MM.1S (cell line): ENCODE measurements at regions not wholly inside any gene's neighbourhood (a gene's known extent, or its start where the extent isn't known, plus 50 kb on each side); places are given as distances from the start of the nearest gene placed in this dataset.

ENCODE experiments used
- CTCF ChIP-seq: fragments of 300-600 bp; sonication (generic); IDR thresholded peaks from 2 replicates; pipeline ENCODE4 v1.5.1; 2016; ENCODE audit warnings: antibody characterized with exemption, low read length, mixed read lengths
- EZH2 ChIP-seq: fragments of 300-600 bp; sonication (generic); optimal IDR thresholded peaks from 2 replicates; pipeline ENCODE3; 2017; ENCODE audit warnings: low read depth, mild to moderate bottlenecking, antibody characterized with exemption, low read length, mixed read lengths
- EZH2phosphoT487 ChIP-seq: fragments of 300-600 bp; sonication (generic); IDR thresholded peaks from 2 replicates; pipeline ENCODE4 v1.6.1; 2018; ENCODE audit warnings: antibody characterized with exemption, low read length

- no peak for TF ChIP-seq CTCF
- no peak for TF ChIP-seq EZH2
- no peak for TF ChIP-seq EZH2phosphoT487
Measured at GRCh38 chr10:3549118-3549517, 235.9 kb downstream of the KLF6 start.
